ENCODE measurements at regions not wholly inside any gene's neighbourhood (a gene's known extent, or its start where the extent isn't known, plus 50 kb on each side); places are given as distances from the start of the nearest gene placed in this dataset.

- no peak overlapping the region for H3K27ac ChIP-seq
- H3K9me3 ChIP-seq, result no peaks in the 10 kb centered on the region
- no peak for DNase-seq
- ATAC-seq, result no peak
- TF ChIP-seq, protein P1, sequence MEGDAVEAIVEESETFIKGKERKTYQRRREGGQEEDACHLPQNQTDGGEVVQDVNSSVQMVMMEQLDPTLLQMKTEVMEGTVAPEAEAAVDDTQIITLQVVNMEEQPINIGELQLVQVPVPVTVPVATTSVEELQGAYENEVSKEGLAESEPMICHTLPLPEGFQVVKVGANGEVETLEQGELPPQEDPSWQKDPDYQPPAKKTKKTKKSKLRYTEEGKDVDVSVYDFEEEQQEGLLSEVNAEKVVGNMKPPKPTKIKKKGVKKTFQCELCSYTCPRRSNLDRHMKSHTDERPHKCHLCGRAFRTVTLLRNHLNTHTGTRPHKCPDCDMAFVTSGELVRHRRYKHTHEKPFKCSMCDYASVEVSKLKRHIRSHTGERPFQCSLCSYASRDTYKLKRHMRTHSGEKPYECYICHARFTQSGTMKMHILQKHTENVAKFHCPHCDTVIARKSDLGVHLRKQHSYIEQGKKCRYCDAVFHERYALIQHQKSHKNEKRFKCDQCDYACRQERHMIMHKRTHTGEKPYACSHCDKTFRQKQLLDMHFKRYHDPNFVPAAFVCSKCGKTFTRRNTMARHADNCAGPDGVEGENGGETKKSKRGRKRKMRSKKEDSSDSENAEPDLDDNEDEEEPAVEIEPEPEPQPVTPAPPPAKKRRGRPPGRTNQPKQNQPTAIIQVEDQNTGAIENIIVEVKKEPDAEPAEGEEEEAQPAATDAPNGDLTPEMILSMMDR (IDR thresholded peaks at IDR 0.05), result no peak
- WGBS, 3 donors, result 98% methylated on average over 2 of the region's 2 CpGs
- no peaks in the 10 kb centered on the region for H3K27me3 ChIP-seq (ENCODE audit: insufficient read depth in 3 of 3, low read length in 2 of 3)
- intact Hi-C loops (cut with DNase I), result no loop called here
- H3K4me1 ChIP-seq, result no peaks in the 10 kb centered on the region
- no peak overlapping the region for H3K4me3 ChIP-seq
- H3K36me3 ChIP-seq (ENCODE audit: insufficient read depth in 1 of 2, low read depth in 1 of 2), result no peaks in the 10 kb centered on the region
Observed at GRCh38 chr7:116377721-116378120, 121.8 kb upstream of the CAV2 start.

GRCh38 chr7:116380025-116380424, 119.5 kb upstream of the CAV2 start:
- Histone ChIP-seq H3K4me3 (no peak overlapping the region), H3K4me1 (no peaks in the 10 kb centered on the region), H3K27ac (no peak overlapping the region), H3K27me3 (ENCODE audit: insufficient read depth in 3 of 3, low read length in 2 of 3) (no peaks in the 10 kb centered on the region), H3K36me3 (ENCODE audit: insufficient read depth in 1 of 2, low read depth in 1 of 2) (no peaks in the 10 kb centered on the region), H3K9me3 (no peaks in the 10 kb centered on the region)
- ATAC-seq, result no peak
- no peak for DNase-seq
- TF ChIP-seq, protein P1 (IDR thresholded peaks at IDR 0.05), result no peak
- WGBS, 3 donors, result 10 to 12% (median 11%) methylated on average over 1 of the region's 1 CpG
- intact Hi-C loops (cut with DNase I), result no loop called here

DNA sequence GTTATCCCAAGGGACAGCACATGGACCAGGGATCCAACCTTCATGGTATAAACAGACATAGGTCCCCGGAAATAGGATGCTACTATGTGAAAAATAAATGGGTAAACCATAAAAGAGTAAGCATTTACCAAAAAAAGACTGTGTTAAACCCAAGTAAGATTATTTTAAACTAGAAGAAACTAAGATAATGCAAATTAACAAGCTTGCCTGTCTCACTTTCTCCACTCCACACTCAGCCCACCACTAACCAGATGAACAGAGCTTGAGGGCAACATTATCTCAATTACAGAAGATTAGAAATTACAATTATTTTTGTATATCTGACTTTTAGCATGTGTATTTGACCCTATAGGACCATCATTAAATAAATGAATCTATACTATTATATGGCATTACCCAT, 117.2 kb upstream of the CAV2 start:
- DNase-seq (no peak), ATAC-seq (no peak)
- 92 to 97% (median 93%) methylated on average over 1 of the region's 1 CpG for WGBS, 3 donors
- no peaks in the 10 kb centered on the region for H3K36me3 ChIP-seq (ENCODE audit: insufficient read depth in 1 of 2, low read depth in 1 of 2)
- H3K9me3 ChIP-seq, result no peaks in the 10 kb centered on the region
- intact Hi-C loops (cut with DNase I), result no loop called here
- no peak overlapping the region for H3K4me3 ChIP-seq
- TF ChIP-seq, protein P1 (IDR thresholded peaks at IDR 0.05), result no peak
- no peaks in the 10 kb centered on the region for H3K4me1 ChIP-seq
- H3K27ac ChIP-seq, result no peak overlapping the region
- H3K27me3 ChIP-seq (ENCODE audit: insufficient read depth in 3 of 3, low read length in 2 of 3), result no peaks in the 10 kb centered on the region

- intact Hi-C loops (cut with DNase I), result no loop called here
- H3K36me3 ChIP-seq (ENCODE audit: insufficient read depth in 1 of 2, low read depth in 1 of 2), result no peaks in the 10 kb centered on the region
- 72 to 84% (median 74%) methylated on average over 5 of the region's 5 CpGs for WGBS, 3 donors
- ATAC-seq, result no peak
- H3K27me3 ChIP-seq (ENCODE audit: insufficient read depth in 3 of 3, low read length in 2 of 3), result no peaks in the 10 kb centered on the region
- H3K27ac ChIP-seq, result no peak overlapping the region
- H3K4me3 ChIP-seq, result no peak overlapping the region
- no peak for DNase-seq
- no peaks in the 10 kb centered on the region for H3K4me1 ChIP-seq
- TF ChIP-seq, protein P1 (IDR thresholded peaks at IDR 0.05), result no peak
- no peaks in the 10 kb centered on the region for H3K9me3 ChIP-seq
Observed at GRCh38 chr7:116384936-116385635, 114.5 kb upstream of the CAV2 start.

GRCh38 chr7:116386674-116387073, 112.9 kb upstream of the CAV2 start:
- no peaks in the 10 kb centered on the region for H3K27me3 ChIP-seq (ENCODE audit: insufficient read depth in 3 of 3, low read length in 2 of 3)
- DNase-seq (no peak), ATAC-seq (no peak)
- 92 to 94% (median 94%) methylated on average over 5 of the region's 5 CpGs for WGBS, 3 donors
- H3K27ac ChIP-seq, result no peak overlapping the region
- no peaks in the 10 kb centered on the region for H3K36me3 ChIP-seq (ENCODE audit: insufficient read depth in 1 of 2, low read depth in 1 of 2)
- H3K9me3 ChIP-seq, result no peaks in the 10 kb centered on the region
- intact Hi-C loops (cut with DNase I), result no loop called here
- H3K4me1 ChIP-seq, result no peaks in the 10 kb centered on the region
- TF ChIP-seq, protein P1 (IDR thresholded peaks at IDR 0.05), result no peak
- H3K4me3 ChIP-seq, result no peak overlapping the region
